HG03103 (cell line): ENCODE measurements at regions not wholly inside any gene's neighbourhood (a gene's known extent, or its start where the extent isn't known, plus 50 kb on each side); places are given as distances from the start of the nearest gene placed in this dataset.

Source experiments
- ATAC-seq: cut with Tn5 transposase; IDR thresholded peaks from one replicate; pipeline ENCODE4 v1.9.1; 2021; ENCODE audit warnings: low read depth; ENCODE audit not compliant: unreplicated experiment

DNA sequence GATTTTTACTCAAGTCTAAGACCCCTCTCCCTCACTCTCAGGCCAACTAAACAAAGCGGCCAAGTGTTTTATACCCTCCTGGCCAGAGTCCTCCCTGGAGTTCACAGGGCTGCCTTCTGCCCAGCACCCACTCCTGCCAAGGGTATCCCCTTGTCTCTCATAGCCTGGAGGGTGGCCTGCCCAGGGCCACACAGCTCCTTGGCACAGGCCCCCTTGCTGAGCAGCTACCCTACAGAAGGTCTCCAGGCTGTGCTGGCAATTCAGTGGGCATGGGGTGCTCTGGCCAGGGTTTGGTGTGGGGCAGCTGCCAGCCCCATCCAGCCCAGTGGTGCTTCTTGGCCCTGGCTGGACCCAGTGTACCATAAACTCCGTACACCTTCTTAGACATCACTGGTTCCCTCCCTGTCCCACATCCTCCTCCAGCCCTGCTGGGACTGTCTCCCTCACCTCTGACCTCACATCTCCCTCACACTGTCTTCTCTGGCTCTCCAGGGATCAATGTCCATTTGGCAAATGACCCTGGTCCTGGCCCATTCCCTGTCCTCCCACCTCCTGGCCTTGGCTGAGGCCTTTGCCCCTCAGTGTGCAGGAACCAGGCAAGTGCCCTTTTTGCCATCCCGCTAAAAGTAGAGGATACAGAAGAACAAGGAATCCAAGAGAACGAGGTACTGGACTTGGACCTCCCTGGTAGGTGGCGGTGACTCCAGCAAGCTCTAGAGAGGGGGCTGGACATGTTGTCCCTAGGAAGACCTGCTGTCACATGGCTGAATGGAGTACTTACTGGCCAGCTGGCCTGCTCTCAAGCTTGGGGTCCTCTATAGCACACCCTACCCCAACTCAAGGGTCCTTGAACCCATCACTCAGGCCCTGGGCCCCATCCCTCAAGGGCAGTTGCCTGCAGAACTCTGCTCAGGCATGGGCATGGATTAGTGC, 50.0 kb upstream of the TRPM1 start:
- ATAC-seq, result no peak

DNA sequence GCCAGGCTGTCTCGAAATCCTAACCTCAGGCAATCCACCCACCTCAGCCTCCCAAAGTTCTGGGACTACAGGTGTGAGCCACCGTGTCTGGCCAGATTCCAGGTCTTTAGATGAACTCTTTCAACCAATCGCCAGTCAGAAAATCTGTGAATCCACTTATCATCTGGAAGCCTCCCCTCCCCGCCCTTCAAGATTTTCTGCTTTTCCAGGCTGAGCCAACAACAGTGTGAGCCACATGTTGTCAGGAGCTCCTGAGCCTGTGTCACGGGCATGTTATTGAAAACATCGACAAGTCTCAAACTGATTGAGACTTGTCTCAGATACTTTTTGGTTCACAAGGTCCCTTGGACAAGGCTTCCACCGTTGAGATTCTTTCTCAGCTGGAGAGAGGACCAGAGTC, 52.0 kb upstream of the TRPM1 start:
- no peak for ATAC-seq

DNA sequence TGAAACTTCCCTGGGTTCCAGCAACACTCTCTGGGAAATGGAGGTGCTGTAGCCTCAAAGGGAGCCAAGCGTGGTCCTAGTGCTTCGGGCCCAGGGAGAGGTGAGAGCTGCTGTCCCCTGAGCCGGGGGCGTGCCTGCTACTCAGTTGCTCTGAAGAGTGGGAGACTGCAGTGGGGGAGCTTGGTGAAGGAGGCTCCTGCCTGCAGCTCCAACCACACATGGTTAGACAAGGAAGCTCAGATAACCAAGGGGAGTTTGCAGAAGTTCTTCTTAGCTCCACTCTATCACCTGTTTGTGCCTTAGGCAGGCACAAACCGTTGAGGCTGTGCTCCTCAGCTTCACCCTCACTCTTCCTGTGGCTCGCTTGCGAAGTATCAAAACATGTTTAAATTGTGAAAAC, 53.6 kb upstream of the TRPM1 start:
- ATAC-seq, result no peak

DNA sequence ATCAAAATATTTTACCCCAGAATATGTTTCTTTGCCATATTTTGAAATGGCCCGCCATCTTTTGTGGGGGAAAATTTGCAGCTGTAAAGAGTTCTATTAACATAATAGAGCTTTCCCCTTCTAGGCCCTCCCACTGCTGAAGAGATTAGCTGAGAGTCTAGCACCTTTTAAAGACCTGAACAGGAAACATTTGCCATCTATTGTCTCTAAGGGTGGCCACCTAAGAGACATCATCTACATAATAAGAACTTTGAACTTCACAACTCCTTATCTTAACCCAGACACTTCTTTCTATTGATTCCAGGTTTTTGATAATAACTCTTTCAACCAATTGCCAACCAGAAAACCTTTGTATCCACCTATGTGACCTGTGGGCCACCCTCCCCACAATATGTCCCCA, 54.7 kb upstream of the TRPM1 start:
- ATAC-seq, result no peak

DNA sequence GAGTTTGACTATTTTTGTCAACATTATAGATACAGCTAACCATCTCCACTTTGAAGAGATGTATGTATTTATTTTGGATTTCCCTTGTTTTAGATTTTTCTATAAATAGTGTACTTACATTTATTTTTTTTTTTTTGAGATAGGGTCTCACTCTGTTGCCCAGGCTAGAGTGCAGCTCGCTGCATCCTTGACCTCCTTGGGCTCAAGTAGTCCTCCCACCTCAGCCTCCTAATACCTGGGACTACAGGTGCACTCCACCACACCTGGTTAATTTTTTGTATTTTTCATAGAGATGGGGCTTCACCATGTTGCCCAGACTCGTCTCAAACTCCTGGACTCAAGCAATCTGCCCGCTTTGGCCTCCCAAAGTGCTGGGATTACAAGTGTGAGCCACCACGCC, 55.3 kb upstream of the TRPM1 start:
- no peak for ATAC-seq

DNA sequence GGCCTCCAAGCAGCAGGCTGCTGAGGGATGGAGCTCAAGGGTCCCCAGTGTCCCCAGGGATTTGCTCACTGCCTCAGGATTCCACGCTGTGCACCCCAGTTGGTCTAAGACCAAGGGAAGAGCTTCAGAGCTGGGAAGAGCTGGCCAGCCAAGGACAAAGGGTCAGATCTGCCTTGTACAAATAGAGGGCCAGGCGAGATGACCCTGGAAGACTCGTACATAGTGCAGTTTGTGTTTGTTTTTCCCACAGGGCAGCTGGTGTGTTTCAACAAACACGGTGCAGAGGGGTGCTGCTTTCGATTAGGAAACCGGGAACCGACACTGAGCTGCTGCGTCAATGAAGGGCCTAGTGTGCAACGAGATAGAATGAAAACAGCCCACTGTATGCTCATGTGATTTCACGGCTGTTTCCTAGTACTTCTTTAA, 56.1 kb upstream of the TRPM1 start:
- ATAC-seq, result no peak

DNA sequence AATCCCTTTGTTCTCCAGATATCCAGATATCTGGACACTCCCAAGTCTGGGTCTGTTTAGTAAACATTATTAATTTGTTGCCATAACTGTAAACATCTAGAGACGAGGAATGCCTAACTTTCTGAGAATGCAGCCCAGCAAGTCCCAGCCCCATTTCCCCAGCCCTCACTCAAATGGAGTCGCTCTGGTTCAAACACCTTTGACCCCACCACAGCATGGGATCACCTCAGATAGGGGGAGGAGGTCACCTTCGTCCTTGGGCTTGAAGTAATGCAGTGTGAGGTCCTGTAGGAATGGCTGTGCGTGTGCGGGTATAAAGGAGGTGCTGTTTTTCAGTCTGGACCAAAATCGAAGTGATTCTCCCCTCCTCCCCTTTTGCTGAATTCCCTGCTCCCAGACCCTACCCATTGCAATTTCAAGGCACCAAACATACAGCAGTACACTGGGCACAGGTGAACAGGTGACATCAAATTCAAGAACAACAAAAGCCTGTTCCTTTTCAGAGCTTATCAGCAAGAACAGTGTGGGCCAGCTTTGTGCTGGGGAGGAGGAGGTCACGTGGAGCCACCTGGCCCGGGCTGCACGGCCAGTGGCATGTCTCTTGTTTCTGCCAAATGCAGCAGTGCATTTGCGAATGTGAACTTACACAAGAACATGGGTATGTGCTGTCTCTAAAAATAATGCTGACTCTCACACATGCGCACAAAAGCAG, 57.5 kb upstream of the TRPM1 start:
- no peak for ATAC-seq

DNA sequence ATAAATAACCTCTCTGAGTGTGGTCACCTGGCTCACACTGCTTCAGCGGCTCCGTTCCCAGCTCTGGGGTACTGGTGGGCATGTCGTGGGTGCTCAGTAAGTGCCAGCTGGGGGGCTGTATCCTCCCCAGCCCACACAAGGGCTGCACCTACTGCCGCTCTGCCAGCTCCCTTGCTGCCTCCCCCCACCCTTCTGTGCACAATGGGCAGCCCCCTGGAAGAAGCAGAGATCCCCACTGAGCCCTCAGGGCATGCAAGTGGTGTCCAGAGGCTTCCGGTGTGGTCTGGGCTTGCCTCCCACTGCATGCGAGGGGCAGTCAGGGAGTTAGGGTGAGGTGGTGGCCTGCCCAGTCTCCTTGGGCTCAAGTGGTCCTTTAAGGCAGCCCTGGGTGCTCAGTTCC, 58.3 kb upstream of the TRPM1 start:
- no peak for ATAC-seq

DNA sequence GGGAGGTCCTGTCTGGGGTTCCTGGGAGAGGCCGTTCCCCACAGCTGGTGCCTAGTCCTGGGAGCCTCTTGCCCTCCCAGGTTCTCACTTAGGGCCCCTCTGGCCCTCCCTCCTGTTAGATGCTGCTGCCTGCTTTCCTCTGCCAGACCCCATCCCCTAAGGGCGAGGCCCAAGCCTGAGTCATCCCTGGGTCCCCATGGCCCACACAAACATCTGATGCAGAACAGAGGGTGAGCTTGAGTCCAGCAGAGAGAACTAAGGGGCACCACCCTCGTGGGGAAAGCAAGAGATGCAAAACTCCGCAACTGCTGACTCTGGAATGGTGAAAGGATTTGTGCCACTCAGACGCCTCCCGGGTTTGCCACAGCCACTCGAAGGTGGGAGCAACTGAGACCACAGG, 58.8 kb upstream of the TRPM1 start:
- no peak for ATAC-seq

DNA sequence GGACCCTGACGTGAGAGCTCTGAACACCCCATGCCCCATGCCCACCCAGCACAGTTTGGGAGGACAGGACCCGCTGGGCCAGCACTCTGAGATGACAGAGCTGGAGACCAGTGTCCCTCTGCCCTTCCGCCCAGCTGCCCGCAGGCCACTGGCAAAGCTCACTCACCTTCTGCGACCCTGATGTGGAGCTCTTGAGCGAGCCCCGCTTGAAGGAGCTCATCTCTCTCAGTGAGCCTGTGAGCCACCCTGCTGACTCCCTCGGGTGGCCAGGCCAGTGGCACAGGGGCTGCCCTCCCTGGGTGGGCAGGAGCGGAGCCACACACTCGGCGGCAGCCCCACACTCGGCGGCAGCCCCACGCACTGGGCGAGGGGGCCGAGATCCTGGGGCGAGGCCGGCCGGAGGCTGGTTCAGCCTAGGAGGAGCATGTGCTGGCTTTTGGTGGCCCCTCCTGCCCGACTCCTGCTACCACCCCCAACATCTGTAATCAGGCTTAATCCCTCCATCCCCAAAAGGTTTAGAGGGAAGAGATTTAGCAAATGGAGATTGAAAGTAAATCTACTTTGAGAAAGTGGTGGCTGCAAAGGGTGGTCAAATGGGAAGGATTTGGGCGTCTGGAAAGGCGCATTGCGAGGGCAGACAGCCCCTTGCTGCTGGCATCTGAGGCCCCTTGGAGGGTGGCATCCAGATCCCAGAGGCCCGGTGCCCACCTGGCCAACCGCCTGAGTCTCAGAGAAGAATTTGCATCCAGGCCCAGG, 59.4 kb upstream of the TRPM1 start:
- ATAC-seq, result no peak

DNA sequence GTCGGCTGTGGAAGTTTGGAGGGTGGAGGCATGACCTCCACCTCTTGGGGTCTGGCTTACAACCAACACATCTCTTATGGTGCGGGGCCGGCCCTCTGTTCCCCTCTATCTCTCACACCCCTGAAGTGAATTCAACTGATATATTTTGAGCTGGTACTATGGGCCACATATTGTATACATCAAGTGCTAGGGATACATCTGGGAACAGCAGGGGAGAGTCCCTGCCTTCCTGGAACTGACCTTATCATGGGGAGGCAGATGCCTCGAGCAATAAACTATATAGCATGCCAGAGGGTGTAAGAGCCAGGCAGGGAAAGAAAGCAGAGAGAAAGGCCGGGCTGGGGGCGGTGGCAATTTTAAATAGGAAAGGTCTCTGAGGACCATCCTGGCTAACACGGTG, 60.4 kb upstream of the TRPM1 start:
- no peak for ATAC-seq

DNA sequence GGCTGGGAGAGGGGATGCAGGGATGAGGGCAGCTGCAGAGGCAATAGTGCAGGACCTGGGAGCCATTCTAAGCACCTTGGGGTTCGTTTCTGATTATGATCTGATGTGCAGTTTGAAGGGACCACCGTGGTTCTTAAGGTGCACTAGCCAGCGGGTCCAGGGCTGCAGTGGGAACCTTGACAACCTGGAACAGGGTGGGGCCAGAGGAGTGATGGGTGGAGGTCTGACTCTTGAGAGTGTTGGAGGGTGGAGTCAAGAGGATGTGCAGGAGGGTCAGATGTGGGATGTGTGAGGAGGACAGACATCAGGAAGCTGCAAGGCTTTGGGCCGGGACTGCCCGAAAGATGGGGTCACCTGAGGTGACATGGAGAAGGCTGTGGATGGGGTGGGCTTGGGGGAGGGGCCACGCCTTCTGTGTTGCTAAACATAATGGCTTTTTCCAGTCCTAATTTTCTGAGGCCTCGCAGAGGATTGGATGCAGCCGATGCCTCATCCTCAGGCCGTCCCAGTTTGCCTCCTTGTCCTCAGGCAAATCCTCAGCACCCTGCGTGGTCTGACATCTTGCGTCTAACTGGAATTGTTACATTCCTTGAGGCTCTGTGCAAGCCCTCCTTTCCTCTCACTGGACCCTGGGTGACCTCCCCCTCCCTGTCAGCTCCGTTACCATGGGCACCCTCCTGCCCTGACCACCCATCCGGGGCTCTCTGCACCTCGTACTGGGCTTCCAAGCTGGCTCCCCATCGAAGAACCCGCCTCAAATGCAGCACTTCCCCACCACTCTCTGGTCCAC, 61.4 kb upstream of the TRPM1 start:
- no peak for ATAC-seq

DNA sequence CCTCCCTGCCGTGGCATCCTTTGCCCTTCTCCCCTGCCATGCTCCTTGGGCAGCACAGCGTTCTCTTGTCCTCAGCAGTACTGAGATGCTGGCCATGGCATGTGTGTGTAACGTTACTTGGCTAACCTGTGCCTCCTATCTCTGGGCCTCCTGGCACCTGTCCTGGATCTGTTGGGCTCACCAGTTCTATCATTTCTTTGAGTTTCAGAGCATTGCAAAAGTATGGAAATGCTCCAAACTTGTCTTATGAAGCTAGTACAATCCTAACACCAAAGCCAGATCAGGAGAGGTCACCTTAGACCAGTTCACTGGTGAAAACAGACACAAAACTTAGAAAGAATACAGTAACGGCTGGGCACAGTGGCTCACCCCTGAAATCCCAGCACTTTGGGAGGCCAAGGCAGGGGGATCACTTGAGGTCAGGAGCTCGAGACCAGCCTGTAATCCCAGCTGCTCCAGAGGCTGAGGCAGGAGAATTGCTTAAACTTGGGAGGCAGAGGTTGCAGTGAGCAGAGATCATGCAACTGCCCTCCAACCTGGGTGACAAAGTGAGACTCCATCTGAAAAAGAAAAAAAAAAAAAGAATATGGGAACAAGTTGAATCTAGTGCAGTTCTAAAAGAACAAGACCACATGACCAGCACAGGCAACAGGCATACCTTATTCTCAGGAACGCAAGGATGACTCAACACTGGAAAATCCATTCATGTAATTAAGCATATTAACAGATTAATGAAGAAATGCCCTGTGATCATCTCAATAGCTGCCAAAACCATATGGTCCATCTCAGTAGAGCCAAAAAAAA, 62.4 kb upstream of the TRPM1 start:
- no peak for ATAC-seq

DNA sequence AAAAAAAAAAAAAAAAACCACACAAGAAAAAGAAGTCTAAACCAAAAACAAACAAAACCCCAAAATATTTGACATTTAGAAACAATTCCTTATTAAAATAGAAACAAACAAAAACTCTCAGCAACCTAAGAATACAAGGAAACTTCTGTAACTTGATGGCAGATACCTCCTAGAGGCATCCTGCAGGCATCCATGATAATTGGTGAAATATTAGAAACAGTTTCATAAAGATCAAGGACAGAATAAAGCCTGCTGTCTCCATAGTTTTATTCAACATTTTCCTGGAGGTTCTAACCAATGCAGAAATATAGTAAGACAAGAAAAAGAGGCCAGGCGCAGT, 63.0 kb upstream of the TRPM1 start:
- ATAC-seq, result no peak

DNA sequence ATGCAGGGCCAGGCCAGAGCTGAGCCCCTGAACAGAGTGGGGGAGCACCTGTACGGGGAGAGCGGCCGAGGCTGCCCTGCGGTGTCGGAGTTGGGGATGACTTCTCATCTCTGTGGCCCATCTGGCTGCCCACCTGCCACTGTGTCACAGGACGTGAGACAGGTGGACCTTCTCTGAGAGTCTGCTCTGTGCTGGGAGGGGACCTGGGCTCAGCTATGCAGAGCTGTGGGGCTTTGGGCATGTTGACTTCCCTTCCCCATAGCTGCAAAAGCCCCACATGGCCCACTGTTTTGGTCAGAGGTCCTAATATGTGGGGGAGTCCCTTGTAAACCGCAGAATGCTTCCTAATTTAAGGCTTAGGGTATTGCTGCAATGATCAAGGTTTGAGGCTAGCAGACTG, 68.0 kb upstream of the TRPM1 start:
- no peak for ATAC-seq

DNA sequence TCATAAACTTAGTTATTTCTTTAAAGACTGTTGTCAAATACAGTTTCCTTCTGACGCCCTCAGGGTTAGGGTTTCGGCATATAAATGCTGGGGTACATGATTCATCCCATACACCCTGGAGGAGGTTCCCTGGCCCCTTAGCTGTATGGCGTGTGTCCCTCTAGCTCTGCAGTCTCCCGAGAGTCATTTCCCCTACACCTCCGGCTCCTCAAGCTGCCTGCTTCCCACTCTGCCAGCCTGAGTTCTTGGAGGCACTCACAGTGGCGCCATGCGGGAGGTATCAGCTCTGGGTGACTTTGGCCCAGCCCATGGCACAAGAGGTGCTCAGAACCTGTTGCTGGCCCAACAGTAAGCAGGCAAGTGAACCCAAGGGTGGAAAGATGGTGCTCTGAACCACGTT, 70.2 kb upstream of the TRPM1 start:
- ATAC-seq, result no peak

DNA sequence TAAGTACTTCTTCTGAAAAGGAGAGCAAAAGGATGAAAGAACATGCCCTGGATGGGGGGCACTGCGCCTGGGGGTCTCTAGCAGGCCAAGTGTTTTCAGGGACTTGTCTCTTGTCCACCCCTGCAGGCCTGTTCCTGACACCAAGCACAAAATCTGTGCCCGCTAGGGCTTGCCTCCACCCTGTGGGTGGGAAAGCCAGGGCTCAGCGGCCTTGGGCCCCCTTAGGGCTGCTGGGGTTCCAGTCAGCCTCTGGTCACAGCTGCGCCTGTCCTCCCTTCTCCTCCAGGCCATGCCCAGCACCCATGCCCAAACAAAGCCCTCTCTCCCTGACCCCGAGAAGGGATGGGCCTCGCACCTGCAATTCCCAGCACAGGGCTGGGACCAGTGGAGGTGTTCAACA, 71.1 kb upstream of the TRPM1 start:
- no peak for ATAC-seq

DNA sequence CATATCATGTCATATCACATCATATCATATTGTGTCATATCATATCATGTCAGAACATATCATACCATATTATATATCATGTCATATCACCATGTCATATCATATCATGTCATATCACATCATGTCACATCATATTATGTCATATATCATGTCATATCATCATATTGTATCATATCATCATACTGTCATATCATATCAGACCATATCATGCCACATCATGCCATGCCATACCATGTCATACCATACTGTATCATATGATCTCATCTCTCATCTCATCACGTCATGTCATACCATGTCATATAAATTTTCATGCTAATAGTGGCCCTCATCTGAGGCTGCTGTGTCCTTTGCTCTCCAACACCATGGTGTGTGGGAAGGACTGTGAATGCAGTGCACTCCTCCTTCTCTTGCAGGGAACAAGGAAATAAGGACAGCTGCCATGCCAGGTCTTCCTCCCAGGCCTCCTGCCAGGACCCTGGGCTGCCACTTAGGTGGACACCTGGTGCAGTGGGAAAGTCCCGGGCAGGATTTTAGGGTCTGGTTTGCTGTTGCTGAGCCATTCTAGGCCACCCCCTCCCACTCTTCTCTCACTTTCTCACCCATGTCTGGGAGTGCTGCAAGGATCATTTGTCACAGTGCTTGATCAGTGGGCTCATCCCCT, 72.4 kb upstream of the TRPM1 start:
- ATAC-seq, result no peak

DNA sequence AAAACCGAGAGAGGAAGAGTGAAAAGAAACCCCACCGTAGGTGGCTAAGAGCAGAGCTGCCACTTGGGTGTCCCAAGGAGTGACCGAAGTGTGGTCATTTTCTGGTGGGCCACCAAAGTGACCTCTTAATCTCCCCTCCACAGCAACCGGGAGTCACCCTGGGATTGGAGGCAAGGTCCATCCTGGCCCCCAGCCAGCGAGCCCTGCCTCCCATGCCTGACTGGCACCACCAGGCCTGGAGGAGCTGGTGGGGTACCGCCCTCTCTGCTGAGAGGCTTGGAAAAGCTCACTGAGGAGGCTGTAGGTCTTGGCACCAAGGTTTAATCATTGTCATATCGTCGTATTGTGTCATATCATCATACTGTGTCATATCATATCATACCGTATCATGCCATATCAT, 74.0 kb upstream of the TRPM1 start:
- no peak for ATAC-seq
